ENCODE measurements at regions not wholly inside any gene's neighbourhood (a gene's known extent, or its start where the extent isn't known, plus 50 kb on each side); places are given as distances from the start of the nearest gene placed in this dataset.

DNA sequence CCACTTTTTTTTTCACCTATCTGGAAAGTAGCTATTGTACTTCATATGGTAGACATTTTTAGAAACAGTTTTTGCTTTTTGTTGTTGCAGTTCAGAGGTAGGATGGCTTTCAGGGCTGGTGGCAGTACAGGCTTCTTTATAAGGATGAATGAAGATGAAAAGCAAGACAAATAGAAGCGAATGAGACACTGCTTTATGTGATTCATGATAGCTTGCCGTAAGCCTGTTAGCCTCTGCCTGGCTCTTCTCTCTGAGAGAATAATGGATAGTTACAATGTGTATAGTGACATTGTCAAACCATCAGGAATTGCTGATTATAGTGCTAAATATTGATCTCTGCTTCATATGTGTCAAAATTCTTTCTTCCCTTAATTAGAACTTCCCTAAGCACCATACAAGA, 173.7 kb downstream of the NR4A2 start:
- TF ChIP-seq CTCF (IDR thresholded peaks at IDR 0.05) (no peak), POLR2A (IDR thresholded peaks at IDR 0.05) (no peak)

Measured in testis (tissue), 2 donors.